GM23338 (cell line): ENCODE measurements at regions not wholly inside any gene's neighbourhood (a gene's known extent, or its start where the extent isn't known, plus 50 kb on each side); places are given as distances from the start of the nearest gene placed in this dataset.

ENCODE experiments used
- ATAC-seq: fragments of 200-7000 bp; cut with Tn5 transposase; 3 replicates; pipeline ENCODE4 v1.9.1; 2020
- DNase-seq: peaks from one replicate; pipeline ENCODE4 v3.0.0-alpha.2; 2015; ENCODE audit warnings: low spot score
- H2AFZ ChIP-seq: fragments of 200-600 bp; sonication (generic); 2 replicates; pipeline ENCODE4 v1.8.0; 2016; ENCODE audit warnings: antibody characterized with exemption, mild to moderate bottlenecking, moderate library complexity
- H3F3A ChIP-seq: fragments of 200-600 bp; sonication (generic); replicated peaks from 2 replicates; pipeline ENCODE4 v1.8.0; 2017; ENCODE audit warnings: antibody characterized with exemption, mixed run types, low read depth
- H3K27ac ChIP-seq: fragments of 200-600 bp; sonication (generic); 2 replicates; pipeline ENCODE4 v1.6.1; 2016; ENCODE audit warnings: low read depth
- H3K27me3 ChIP-seq: fragments of 200-600 bp; sonication (generic); 2 replicates; pipeline ENCODE4 v1.8.0; 2016; ENCODE audit warnings: mild to moderate bottlenecking, mixed run types, moderate library complexity; ENCODE audit not compliant: insufficient read depth
- H3K36me3 ChIP-seq: fragments of 200-600 bp; sonication (generic); 2 replicates; pipeline ENCODE4 v1.8.0; 2016; ENCODE audit warnings: mild to moderate bottlenecking; ENCODE audit not compliant: insufficient read depth
- H3K4me1 ChIP-seq: fragments of 200-600 bp; sonication (generic); 2 replicates; pipeline ENCODE4 v1.8.0; 2016; ENCODE audit warnings: mild to moderate bottlenecking, moderate library complexity; ENCODE audit not compliant: insufficient read depth
- H3K4me2 ChIP-seq: fragments of 200-600 bp; sonication (generic); 2 replicates; pipeline ENCODE4 v1.7.1; 2017; ENCODE audit warnings: mixed run types
- H3K4me3 ChIP-seq: fragments of 200-600 bp; sonication (generic); 2 replicates; pipeline ENCODE4 v1.6.1; 2016; ENCODE audit warnings: mixed run types
- H3K79me2 ChIP-seq: fragments of 200-600 bp; sonication (generic); replicated peaks from 2 replicates; pipeline ENCODE4 v1.8.0; 2017; ENCODE audit warnings: mild to moderate bottlenecking; ENCODE audit not compliant: insufficient read depth
- H3K9me2 ChIP-seq: fragments of 200-600 bp; sonication (generic); 2 replicates; pipeline ENCODE4 v1.8.0; 2017; ENCODE audit not compliant: insufficient read depth
- H4K20me1 ChIP-seq: fragments of 200-600 bp; sonication (generic); replicated peaks from 2 replicates; pipeline ENCODE4 v1.8.0; 2017; ENCODE audit warnings: mild to moderate bottlenecking; ENCODE audit not compliant: insufficient read depth
- H3K27ac Mint-ChIP-seq: 2 replicates; pipeline ENCODE4 v1.8.0; 2020; ENCODE audit warnings: inconsistent platforms, mild to moderate bottlenecking, moderate library complexity, mixed read lengths
- H3K27me3 Mint-ChIP-seq: 3 replicates; pipeline ENCODE4 v1.8.0; 2022; ENCODE audit warnings: low read depth, mild to moderate bottlenecking, moderate library complexity, mixed read lengths, inconsistent platforms; ENCODE audit not compliant: insufficient read depth, poor library complexity
- H3K36me3 Mint-ChIP-seq: 3 replicates; pipeline ENCODE4 v1.8.0; 2021; ENCODE audit warnings: low read depth, mild to moderate bottlenecking, inconsistent platforms, moderate library complexity, mixed read lengths
- H3K4me1 Mint-ChIP-seq: 3 replicates; pipeline ENCODE4 v1.8.0; 2020; ENCODE audit warnings: mild to moderate bottlenecking, inconsistent platforms, mixed read lengths
- H3K4me3 Mint-ChIP-seq: 3 replicates; pipeline ENCODE4 v1.8.0; 2021; ENCODE audit warnings: moderate library complexity, mild to moderate bottlenecking, inconsistent platforms, mixed read lengths
- H3K9me3 Mint-ChIP-seq: 3 replicates; pipeline ENCODE4 v1.8.0; 2020; ENCODE audit warnings: moderate library complexity, mild to moderate bottlenecking, inconsistent platforms, mixed read lengths
- CREB1 ChIP-seq: fragments of 250-450 bp; sonication (Bioruptor Pico); IDR thresholded peaks from 2 replicates; pipeline ENCODE4 v1.5.0; 2020; ENCODE audit warnings: low read depth, mild to moderate bottlenecking, moderate library complexity
- ETS1 ChIP-seq: IDR thresholded peaks from 2 replicates; pipeline ENCODE4 v1.6.1; 2016; ENCODE audit warnings: antibody characterized with exemption
- EZH2 ChIP-seq: fragments of 200-600 bp; sonication (generic); IDR thresholded peaks from one replicate; pipeline ENCODE4 v1.8.0; 2017; ENCODE audit warnings: antibody characterized with exemption, mild to moderate bottlenecking, low read depth; ENCODE audit not compliant: unreplicated experiment
- EZH2phosphoT487 ChIP-seq: fragments of 200-600 bp; sonication (generic); IDR thresholded peaks from one replicate; pipeline ENCODE4 v1.8.1; 2018; ENCODE audit warnings: antibody characterized with exemption; ENCODE audit not compliant: unreplicated experiment
- JUNB ChIP-seq: IDR thresholded peaks from one replicate; pipeline ENCODE4 v1.6.1; 2016; ENCODE audit warnings: antibody characterized with exemption; ENCODE audit not compliant: unreplicated experiment
- NANOG ChIP-seq: IDR thresholded peaks from 2 replicates; pipeline ENCODE4 v1.6.1; 2016; ENCODE audit warnings: antibody characterized with exemption, borderline replicate concordance
- POLR2AphosphoS5 ChIP-seq: IDR thresholded peaks from 2 replicates; pipeline ENCODE4 v1.6.1; 2016; ENCODE audit warnings: antibody characterized with exemption, low read depth
- STAT1 ChIP-seq: IDR thresholded peaks from one replicate; pipeline ENCODE4 v1.6.1; 2016; ENCODE audit warnings: antibody characterized with exemption; ENCODE audit not compliant: unreplicated experiment
- ZNF114 ChIP-seq: fragments of 250-450 bp; sonication (Bioruptor Pico); IDR thresholded peaks from 2 replicates; pipeline ENCODE4 v1.5.0; 2020; ENCODE audit warnings: mild to moderate bottlenecking, moderate library complexity
- ZNF331 ChIP-seq: fragments of 250-450 bp; sonication (Bioruptor Pico); IDR thresholded peaks from 2 replicates; pipeline ENCODE4 v1.5.0; 2020; ENCODE audit warnings: low read depth, mild to moderate bottlenecking, moderate library complexity
- TF ChIP-seq, protein P1 (sequence below), 2 experiments: fragments of 200-600 bp in 1 of 2; sonication (generic) in 1 of 2; conservative IDR thresholded peaks; 2 replicates each; pipeline versions ENCODE4 v1.5.1 to v1.6.1; 2016 to 2017; ENCODE audit warnings: antibody characterized with exemption in 2 of 2, low read depth in 2 of 2, mild to moderate bottlenecking in 2 of 2, moderate library complexity in 1 of 2
- TF ChIP-seq, protein P2 (sequence below): fragments of 250-450 bp; sonication (Bioruptor Pico); IDR thresholded peaks from 2 replicates; pipeline ENCODE4 v1.5.0; 2020; ENCODE audit warnings: mild to moderate bottlenecking, moderate library complexity
- TF ChIP-seq, protein P3 (sequence below): IDR thresholded peaks from one replicate; pipeline ENCODE4 v1.6.1; 2018; ENCODE audit warnings: antibody characterized with exemption; ENCODE audit not compliant: unreplicated experiment

- peak overlapping the region; percentile 86 for H3K4me2 ChIP-seq
- Mint-ChIP-seq H3K4me1 (peaks cover 62% of the 10 kb centered on the region), H3K27ac (no peak overlapping the region), H3K36me3 (no peaks in the 10 kb centered on the region; the same call in 2 of the 3 replicates), H3K4me3 (peak overlapping the region; percentile 73), H3K9me3 (peaks cover 5% of the 10 kb centered on the region; the same call in 2 of the 3 replicates), H3K27me3 (peaks cover 48% of the 10 kb centered on the region)
- H3K36me3 ChIP-seq, result no peaks in the 10 kb centered on the region
- H2AFZ ChIP-seq, result no peak overlapping the region
- DNase-seq (no peak), ATAC-seq (no peak)
- no peaks in the 10 kb centered on the region; the same call in 1 of the 2 replicates for H4K20me1 ChIP-seq
- TF ChIP-seq ZNF331 (CRISPR knock-in tag), result no peak
- no peak for TF ChIP-seq ETS1
- no peak for TF ChIP-seq JUNB
- TF ChIP-seq EZH2phosphoT487, result no peak
- no peak for TF ChIP-seq STAT1
- TF ChIP-seq, protein P1, sequence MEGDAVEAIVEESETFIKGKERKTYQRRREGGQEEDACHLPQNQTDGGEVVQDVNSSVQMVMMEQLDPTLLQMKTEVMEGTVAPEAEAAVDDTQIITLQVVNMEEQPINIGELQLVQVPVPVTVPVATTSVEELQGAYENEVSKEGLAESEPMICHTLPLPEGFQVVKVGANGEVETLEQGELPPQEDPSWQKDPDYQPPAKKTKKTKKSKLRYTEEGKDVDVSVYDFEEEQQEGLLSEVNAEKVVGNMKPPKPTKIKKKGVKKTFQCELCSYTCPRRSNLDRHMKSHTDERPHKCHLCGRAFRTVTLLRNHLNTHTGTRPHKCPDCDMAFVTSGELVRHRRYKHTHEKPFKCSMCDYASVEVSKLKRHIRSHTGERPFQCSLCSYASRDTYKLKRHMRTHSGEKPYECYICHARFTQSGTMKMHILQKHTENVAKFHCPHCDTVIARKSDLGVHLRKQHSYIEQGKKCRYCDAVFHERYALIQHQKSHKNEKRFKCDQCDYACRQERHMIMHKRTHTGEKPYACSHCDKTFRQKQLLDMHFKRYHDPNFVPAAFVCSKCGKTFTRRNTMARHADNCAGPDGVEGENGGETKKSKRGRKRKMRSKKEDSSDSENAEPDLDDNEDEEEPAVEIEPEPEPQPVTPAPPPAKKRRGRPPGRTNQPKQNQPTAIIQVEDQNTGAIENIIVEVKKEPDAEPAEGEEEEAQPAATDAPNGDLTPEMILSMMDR (conservative IDR thresholded peaks at IDR 0.05; ENCODE audit: low read depth in 2 of 2), result no peak
- TF ChIP-seq, protein P2, sequence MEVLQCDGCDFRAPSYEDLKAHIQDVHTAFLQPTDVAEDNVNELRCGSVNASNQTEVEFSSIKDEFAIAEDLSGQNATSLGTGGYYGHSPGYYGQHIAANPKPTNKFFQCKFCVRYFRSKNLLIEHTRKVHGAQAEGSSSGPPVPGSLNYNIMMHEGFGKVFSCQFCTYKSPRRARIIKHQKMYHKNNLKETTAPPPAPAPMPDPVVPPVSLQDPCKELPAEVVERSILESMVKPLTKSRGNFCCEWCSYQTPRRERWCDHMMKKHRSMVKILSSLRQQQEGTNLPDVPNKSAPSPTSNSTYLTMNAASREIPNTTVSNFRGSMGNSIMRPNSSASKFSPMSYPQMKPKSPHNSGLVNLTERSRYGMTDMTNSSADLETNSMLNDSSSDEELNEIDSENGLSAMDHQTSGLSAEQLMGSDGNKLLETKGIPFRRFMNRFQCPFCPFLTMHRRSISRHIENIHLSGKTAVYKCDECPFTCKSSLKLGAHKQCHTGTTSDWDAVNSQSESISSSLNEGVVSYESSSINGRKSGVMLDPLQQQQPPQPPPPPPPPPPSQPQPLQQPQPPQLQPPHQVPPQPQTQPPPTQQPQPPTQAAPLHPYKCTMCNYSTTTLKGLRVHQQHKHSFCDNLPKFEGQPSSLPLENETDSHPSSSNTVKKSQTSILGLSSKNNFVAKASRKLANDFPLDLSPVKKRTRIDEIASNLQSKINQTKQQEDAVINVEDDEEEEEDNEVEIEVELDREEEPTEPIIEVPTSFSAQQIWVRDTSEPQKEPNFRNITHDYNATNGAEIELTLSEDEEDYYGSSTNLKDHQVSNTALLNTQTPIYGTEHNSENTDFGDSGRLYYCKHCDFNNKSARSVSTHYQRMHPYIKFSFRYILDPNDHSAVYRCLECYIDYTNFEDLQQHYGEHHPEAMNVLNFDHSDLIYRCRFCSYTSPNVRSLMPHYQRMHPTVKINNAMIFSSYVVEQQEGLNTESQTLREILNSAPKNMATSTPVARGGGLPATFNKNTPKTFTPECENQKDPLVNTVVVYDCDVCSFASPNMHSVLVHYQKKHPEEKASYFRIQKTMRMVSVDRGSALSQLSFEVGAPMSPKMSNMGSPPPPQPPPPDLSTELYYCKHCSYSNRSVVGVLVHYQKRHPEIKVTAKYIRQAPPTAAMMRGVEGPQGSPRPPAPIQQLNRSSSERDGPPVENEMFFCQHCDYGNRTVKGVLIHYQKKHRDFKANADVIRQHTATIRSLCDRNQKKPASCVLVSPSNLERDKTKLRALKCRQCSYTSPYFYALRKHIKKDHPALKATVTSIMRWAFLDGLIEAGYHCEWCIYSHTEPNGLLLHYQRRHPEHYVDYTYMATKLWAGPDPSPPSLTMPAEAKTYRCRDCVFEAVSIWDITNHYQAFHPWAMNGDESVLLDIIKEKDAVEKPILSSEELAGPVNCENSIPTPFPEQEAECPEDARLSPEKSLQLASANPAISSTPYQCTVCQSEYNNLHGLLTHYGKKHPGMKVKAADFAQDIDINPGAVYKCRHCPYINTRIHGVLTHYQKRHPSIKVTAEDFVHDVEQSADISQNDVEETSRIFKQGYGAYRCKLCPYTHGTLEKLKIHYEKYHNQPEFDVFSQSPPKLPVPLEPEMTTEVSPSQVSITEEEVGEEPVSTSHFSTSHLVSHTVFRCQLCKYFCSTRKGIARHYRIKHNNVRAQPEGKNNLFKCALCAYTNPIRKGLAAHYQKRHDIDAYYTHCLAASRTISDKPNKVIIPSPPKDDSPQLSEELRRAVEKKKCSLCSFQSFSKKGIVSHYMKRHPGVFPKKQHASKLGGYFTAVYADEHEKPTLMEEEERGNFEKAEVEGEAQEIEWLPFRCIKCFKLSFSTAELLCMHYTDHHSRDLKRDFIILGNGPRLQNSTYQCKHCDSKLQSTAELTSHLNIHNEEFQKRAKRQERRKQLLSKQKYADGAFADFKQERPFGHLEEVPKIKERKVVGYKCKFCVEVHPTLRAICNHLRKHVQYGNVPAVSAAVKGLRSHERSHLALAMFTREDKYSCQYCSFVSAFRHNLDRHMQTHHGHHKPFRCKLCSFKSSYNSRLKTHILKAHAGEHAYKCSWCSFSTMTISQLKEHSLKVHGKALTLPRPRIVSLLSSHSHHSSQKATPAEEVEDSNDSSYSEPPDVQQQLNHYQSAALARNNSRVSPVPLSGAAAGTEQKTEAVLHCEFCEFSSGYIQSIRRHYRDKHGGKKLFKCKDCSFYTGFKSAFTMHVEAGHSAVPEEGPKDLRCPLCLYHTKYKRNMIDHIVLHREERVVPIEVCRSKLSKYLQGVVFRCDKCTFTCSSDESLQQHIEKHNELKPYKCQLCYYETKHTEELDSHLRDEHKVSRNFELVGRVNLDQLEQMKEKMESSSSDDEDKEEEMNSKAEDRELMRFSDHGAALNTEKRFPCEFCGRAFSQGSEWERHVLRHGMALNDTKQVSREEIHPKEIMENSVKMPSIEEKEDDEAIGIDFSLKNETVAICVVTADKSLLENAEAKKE, result no peak
- no peak for TF ChIP-seq NANOG
- no peak for TF ChIP-seq ZNF114 (CRISPR knock-in tag)
- TF ChIP-seq, protein P3, sequence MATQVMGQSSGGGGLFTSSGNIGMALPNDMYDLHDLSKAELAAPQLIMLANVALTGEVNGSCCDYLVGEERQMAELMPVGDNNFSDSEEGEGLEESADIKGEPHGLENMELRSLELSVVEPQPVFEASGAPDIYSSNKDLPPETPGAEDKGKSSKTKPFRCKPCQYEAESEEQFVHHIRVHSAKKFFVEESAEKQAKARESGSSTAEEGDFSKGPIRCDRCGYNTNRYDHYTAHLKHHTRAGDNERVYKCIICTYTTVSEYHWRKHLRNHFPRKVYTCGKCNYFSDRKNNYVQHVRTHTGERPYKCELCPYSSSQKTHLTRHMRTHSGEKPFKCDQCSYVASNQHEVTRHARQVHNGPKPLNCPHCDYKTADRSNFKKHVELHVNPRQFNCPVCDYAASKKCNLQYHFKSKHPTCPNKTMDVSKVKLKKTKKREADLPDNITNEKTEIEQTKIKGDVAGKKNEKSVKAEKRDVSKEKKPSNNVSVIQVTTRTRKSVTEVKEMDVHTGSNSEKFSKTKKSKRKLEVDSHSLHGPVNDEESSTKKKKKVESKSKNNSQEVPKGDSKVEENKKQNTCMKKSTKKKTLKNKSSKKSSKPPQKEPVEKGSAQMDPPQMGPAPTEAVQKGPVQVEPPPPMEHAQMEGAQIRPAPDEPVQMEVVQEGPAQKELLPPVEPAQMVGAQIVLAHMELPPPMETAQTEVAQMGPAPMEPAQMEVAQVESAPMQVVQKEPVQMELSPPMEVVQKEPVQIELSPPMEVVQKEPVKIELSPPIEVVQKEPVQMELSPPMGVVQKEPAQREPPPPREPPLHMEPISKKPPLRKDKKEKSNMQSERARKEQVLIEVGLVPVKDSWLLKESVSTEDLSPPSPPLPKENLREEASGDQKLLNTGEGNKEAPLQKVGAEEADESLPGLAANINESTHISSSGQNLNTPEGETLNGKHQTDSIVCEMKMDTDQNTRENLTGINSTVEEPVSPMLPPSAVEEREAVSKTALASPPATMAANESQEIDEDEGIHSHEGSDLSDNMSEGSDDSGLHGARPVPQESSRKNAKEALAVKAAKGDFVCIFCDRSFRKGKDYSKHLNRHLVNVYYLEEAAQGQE, result no peak
- no peak for TF ChIP-seq CREB1
- TF ChIP-seq POLR2AphosphoS5, result no peak
- TF ChIP-seq EZH2, result no peak
- peaks cover 43% of the 10 kb centered on the region for H3K27me3 ChIP-seq
- H3K4me3 ChIP-seq, result peak overlapping the region; percentile 48
- H3K9me2 ChIP-seq, result no peaks in the 10 kb centered on the region
- H3K27ac ChIP-seq, result no peak overlapping the region
- H3F3A ChIP-seq, result peaks cover 24% of the 10 kb centered on the region
- H3K4me1 ChIP-seq, result peaks cover 41% of the 10 kb centered on the region
- no peaks in the 10 kb centered on the region; the same call in 1 of the 2 replicates for H3K79me2 ChIP-seq
Observed at GRCh38 chr16:85333744-85334640, 221.7 kb upstream of the CIBAR2 start.
